GM12878 (cell line): ENCODE measurements at regions not wholly inside any gene's neighbourhood (a gene's known extent, or its start where the extent isn't known, plus 50 kb on each side); places are given as distances from the start of the nearest gene placed in this dataset.

ENCODE experiments used
- ATAC-seq: fragments of 200-7000 bp; cut with Tn5 transposase; 3 replicates; pipeline ENCODE4 v1.9.1; 2020; ENCODE audit warnings: mild to moderate bottlenecking, moderate library complexity
- BruUV-seq: library from RNA; stranded (reverse); fragments of 400-500 nt; replicated peaks from 2 replicates; lab custom pipeline; 2021; lab: Mats Ljungman, UMichigan
- CTCF ChIA-PET: fragments of 300-600 bp; sonication (Branson Sonifier 250); formaldehyde crosslinking; extraction: SDS; loops from one replicate; lab custom pipeline; 2021; ENCODE audit warnings: inconsistent platforms; lab: Yijun Ruan, JAX
- POLR2A ChIA-PET: fragments of 350-600 bp; formaldehyde crosslinking; extraction: SDS; loops from one replicate; lab custom pipeline; 2021; ENCODE audit warnings: inconsistent platforms; lab: Charles Lee
- RAD21 ChIA-PET: fragments of 300-600 bp; sonication (Branson Sonifier 250); formaldehyde crosslinking; loops from one replicate; lab custom pipeline; 2023; ENCODE audit warnings: antibody characterized with exemption; ENCODE audit not compliant: unreplicated experiment; lab: Charles Lee
- SMC1A ChIA-PET: fragments of 300-600 bp; sonication (Branson Sonifier 250); formaldehyde crosslinking; loops from one replicate; lab custom pipeline; 2023; ENCODE audit not compliant: unreplicated experiment, uncharacterized antibody; lab: Charles Lee
- DNase-seq: peaks from one replicate; pipeline ENCODE4 v3.0.0-alpha.2; 2011; ENCODE audit warnings: low read depth, low spot score
- FAIRE-seq: peaks from 3 replicates; lab custom pipeline; 2011; peaks lifted over from hg19 to GRCh38; lab: Jason Lieb, UNC
- H2AFZ ChIP-seq: 2 replicates; pipeline ENCODE4 v1.6.0; 2011; ENCODE audit warnings: low read depth, low read length, control low read depth; ENCODE audit not compliant: control insufficient read depth
- H3K27ac ChIP-seq: 2 replicates; pipeline ENCODE4 v1.5.1; 2011; ENCODE audit warnings: control low read depth; ENCODE audit not compliant: control insufficient read depth, insufficient read depth
- H3K27me3 ChIP-seq, 2 experiments: replicated peaks in 1 of 2; 2 replicates each; pipeline versions ENCODE4 v1.6.0 to v1.6.1; 2011; ENCODE audit warnings: low read length in 1 of 2; ENCODE audit not compliant: control insufficient read depth in 2 of 2, insufficient read depth in 2 of 2
- H3K36me3 ChIP-seq, 2 experiments: 2 replicates each; pipeline ENCODE4 v1.5.1; 2011; ENCODE audit warnings: low read length in 1 of 2; ENCODE audit not compliant: control insufficient read depth in 2 of 2, insufficient read depth in 2 of 2
- H3K4me1 ChIP-seq: 2 replicates; pipeline ENCODE4 v1.6.1; 2011; ENCODE audit warnings: mild to moderate bottlenecking, low read length, moderate library complexity, mixed read lengths; ENCODE audit not compliant: control insufficient read depth, insufficient read depth
- H3K4me2 ChIP-seq: 2 replicates; pipeline ENCODE4 v1.6.0; 2011; ENCODE audit warnings: control low read depth; ENCODE audit not compliant: control insufficient read depth, insufficient read depth
- H3K4me3 ChIP-seq: fragments of 200-600 bp; sonication (generic); 2 replicates; pipeline ENCODE4 v1.5.1; 2016
- H3K79me2 ChIP-seq: 2 replicates; pipeline ENCODE4 v1.6.0; 2011; ENCODE audit warnings: low read length; ENCODE audit not compliant: control insufficient read depth, insufficient read depth
- H3K9ac ChIP-seq: 2 replicates; pipeline ENCODE4 v1.8.0; 2011; ENCODE audit warnings: low read length, control low read depth, mixed read lengths; ENCODE audit not compliant: control insufficient read depth, insufficient read depth
- H3K9me3 ChIP-seq: replicated peaks from 3 replicates; pipeline ENCODE4 v1.5.1; 2011; ENCODE audit warnings: mild to moderate bottlenecking, low read length; ENCODE audit not compliant: control insufficient read depth, insufficient read depth
- H4K20me1 ChIP-seq: 2 replicates; pipeline ENCODE4 v1.6.0; 2011; ENCODE audit not compliant: control insufficient read depth, insufficient read depth
- E4F1 ChIP-seq: fragments of 450-650 bp; IDR thresholded peaks from 2 replicates; pipeline ENCODE4 v1.6.1; 2018; ENCODE audit warnings: borderline replicate concordance, mild to moderate bottlenecking; ENCODE audit not compliant: partially characterized antibody
- FOXM1 ChIP-seq: IDR thresholded peaks from 2 replicates; pipeline ENCODE4 v1.6.1; 2012; ENCODE audit warnings: low read depth, mild to moderate bottlenecking, inconsistent platforms, low read length, moderate library complexity
- HSF1 ChIP-seq: fragments of 150-350 bp; IDR thresholded peaks from 2 replicates; pipeline ENCODE4 v1.6.1; 2014; ENCODE audit warnings: mild to moderate bottlenecking, low read depth, low read length
- IRF5 ChIP-seq: fragments of 450-650 bp; IDR thresholded peaks from 2 replicates; pipeline ENCODE4 v1.6.1; 2017; ENCODE audit warnings: borderline replicate concordance
- JUND ChIP-seq: IDR thresholded peaks from 2 replicates; pipeline ENCODE4 v1.6.1; 2012; ENCODE audit warnings: low read depth, mild to moderate bottlenecking, low read length, improper control_type of control experiment, moderate library complexity
- MEF2B ChIP-seq: fragments of 450-650 bp; IDR thresholded peaks from 2 replicates; pipeline ENCODE4 v1.6.1; 2018; ENCODE audit warnings: mild to moderate bottlenecking, moderate library complexity; ENCODE audit not compliant: partially characterized antibody, poor library complexity, severe bottlenecking
- NFYA ChIP-seq: IDR thresholded peaks from 2 replicates; pipeline ENCODE4 v1.6.1; 2011; ENCODE audit warnings: low read depth, mild to moderate bottlenecking, low read length, improper control_type of control experiment, borderline replicate concordance
- SUZ12 ChIP-seq: fragments of 200-600 bp; sonication (generic); IDR thresholded peaks from one replicate; pipeline ENCODE4 v1.6.1; 2018; ENCODE audit warnings: antibody characterized with exemption, mild to moderate bottlenecking; ENCODE audit not compliant: unreplicated experiment
- ZBTB40 ChIP-seq: fragments of 450-650 bp; IDR thresholded peaks from 2 replicates; pipeline ENCODE4 v1.6.1; 2016; ENCODE audit warnings: mild to moderate bottlenecking, moderate library complexity, borderline replicate concordance
- WGBS: methylation state at CpG from one replicate; pipeline ENCODE4 v1.1.6; 2016; ENCODE audit warnings: low lambda C conversion rate; ENCODE audit not compliant: insufficient replicate concordance, insufficient coverage; ENCODE audit errors: missing lambda C conversion rate; 5-methylcytosine and 5-hydroxymethylcytosine counted together
- in situ Hi-C: fragments of 300-500 bp; cut with MboI; formaldehyde crosslinking; loops from 9 replicates; pipeline ENCODE4 v1.14.3; 2018; ENCODE audit warnings: mixed read lengths
- intact Hi-C: fragments of 100-400 bp; cut with micrococcal nuclease; formaldehyde crosslinking; loops from one replicate; pipeline ENCODE4 v1.14.2; 2022; ENCODE audit not compliant: unreplicated experiment

- ATAC-seq (no peak), DNase-seq (no peak)
- RAD21 ChIA-PET = no interaction called here
- H3K9ac ChIP-seq = no peak overlapping the region
- intact Hi-C loops = no loop called here
- H3K27me3 ChIP-seq = no peaks in the 10 kb centered on the region
- no peak overlapping the region for H3K4me2 ChIP-seq
- no peak overlapping the region for H3K27ac ChIP-seq
- no TSS peak for BruUV-seq
- SMC1A ChIA-PET = interaction anchor here (0.8 kb wide), 1 partner anchor 281 kb away, joined by 3 read pairs; no protein-coding TSS in a partner anchor
- TF ChIP-seq HSF1 (no peak), SUZ12 (no peak), JUND (no peak), FOXM1 (no peak), IRF5 (no peak), NFYA (no peak), MEF2B (no peak), ZBTB40 (no peak), E4F1 (no peak)
- TF ChIP-seq, all 136 proteins: peak for 0
- no peak overlapping the region for H2AFZ ChIP-seq
- H3K36me3 ChIP-seq = no peaks in the 10 kb centered on the region
- H3K4me1 ChIP-seq = no peaks in the 10 kb centered on the region
- in situ Hi-C loops = loop anchor here (25.0 kb wide), 1 partner anchor 108 kb away; no protein-coding TSS in a partner anchor
- ChIA-PET CTCF (interaction anchor here (1.5 kb wide), 1 partner anchor 20 kb away, joined by 3 read pairs; no protein-coding TSS in a partner anchor), POLR2A (no interaction called here)
- FAIRE-seq = no peak
- no peaks in the 10 kb centered on the region for H3K79me2 ChIP-seq
- no peak overlapping the region for H3K4me3 ChIP-seq
- no peaks in the 10 kb centered on the region for H4K20me1 ChIP-seq
- WGBS = 17% methylated on average over 4 of the region's 4 CpGs
- H3K9me3 ChIP-seq = no peaks in the 10 kb centered on the region
Measured at GRCh38 chr18:65279668-65280305, 471.0 kb upstream of the CDH7 start.
